Right renal cortex interstitium (tissue), 3 donors: ENCODE measurements at regions not wholly inside any gene's neighbourhood (a gene's known extent, or its start where the extent isn't known, plus 50 kb on each side); places are given as distances from the start of the nearest gene placed in this dataset.
"Not testable (repeated sequence)": the region's sequence is repeated elsewhere in the genome, so short reads cannot be mapped to it uniquely, and the experiment has no call there.

Experiments
- DNase-seq, 3 donors: peaks; one replicate each; pipeline ENCODE4 v3.0.0-alpha.2; 2013; ENCODE audit warnings: low read depth in 3 of 3, low spot score in 2 of 3

DNA sequence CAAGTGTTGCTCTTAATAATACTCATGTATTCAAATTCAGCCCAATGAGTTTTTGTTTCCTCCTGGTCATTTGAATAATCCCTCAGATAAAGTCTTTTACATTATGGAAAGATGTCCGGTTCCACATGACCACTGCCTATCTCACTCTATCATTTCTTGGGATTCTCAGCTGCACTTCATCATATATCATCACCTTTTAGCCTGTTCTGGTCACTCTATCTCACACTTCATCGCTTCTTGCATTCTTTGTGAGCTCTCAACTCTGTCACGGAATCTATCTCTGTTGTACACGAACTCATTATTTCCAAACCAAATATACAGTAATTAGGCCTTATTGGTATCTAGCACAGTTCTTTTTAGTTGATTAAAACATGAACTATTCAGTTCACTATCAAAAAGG lies 126.9 kb upstream of the HAND2 start:
- DNase-seq: no peak

DNA sequence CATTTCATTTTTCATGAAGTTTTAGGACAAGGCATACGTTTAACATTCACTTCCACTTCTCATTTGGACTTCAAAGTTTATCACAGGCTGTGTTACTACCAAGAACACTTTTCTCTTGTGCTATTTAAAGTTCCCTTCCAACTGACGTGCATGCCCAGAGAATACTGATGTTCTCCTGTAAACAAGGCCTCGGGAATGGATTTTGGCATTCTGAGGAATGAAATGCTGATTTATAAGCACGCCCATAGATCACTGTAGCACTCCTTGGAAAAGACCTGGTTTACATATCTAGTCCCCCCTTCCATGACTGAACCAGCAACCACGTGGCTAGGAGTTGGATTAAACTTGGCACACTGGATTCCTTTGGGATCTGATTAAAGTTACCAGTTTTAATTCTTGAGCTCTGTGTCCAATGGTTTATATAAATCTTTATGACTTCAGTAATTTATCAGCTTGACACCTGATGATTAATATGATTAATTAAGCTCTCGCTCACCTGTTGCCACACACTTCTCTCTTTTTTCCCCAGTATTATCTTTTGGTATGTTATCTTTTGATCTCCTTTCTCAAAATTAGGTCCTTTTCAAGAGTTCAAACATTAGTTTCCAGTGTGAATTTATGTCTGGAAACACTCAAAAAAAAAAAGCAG lies 122.4 kb upstream of the HAND2 start:
- no peak for DNase-seq

DNA sequence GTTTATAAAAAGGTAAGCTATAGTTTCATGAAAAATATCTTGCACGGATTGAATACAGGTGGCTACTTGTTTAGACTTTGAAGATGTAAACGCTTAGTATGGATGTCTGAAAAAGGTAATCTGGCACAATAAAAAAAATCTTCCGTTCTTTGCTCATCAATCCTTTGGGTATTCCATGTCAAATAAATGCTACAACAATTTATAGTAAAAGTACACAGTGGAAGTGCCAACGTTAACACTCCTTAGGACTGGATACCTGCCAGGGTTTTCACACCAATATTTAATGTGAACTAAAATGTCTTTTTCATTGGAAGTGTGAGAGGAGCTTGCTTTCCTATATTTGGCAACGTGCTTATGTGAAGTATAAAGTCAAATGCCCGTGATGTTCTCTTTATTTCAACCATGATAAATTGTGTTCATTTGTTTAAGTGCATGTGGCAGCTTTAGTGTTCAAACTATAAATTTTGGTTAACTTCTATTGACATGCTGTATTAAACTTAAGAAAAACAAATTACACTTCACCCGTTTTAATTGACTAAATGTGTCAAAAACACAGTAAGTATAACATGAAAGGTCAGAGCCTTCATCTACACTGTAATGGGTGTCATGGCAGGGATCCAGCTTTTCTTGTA lies 121.7 kb upstream of the HAND2 start:
- DNase-seq: no peak

DNA sequence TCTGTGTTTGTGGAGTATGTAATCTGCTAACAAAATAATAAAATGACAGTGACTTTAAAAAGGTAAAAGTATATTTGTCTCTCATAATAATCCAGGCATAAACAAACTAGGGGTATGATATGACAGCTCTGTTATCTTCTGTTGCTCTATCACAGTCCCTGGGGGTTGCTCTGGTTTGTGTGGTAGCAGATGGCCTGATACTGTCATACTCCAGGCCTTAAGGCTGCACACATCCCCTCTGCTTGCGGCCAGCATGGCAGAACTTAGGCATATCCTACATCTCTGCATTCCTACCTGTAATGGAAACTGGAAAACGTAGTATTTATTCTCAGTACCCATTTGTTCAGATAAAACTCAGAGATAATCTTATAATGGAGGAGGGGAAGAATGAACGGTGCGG lies 117.9 kb upstream of the HAND2 start:
- DNase-seq: no peak

DNA sequence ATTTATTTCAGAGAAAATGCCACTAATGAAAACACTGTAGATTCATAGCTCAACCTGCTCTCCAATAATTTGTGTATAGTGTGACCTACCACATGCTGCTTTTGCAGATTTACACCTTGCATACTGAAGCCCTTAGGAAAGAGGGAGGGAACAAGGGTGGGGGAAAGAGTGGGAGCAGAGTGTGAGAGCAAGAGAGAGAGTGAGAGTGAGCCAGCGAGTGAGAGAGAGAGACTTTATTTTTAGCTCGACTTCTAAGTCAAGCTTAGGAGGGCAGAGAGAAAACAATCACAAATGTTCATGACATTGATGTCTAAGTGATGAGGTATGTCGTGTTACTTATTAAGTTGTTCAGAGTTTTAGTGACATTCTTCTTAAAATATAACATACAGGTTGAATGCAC lies 112.5 kb upstream of the HAND2 start:
- DNase-seq: no peak

DNA sequence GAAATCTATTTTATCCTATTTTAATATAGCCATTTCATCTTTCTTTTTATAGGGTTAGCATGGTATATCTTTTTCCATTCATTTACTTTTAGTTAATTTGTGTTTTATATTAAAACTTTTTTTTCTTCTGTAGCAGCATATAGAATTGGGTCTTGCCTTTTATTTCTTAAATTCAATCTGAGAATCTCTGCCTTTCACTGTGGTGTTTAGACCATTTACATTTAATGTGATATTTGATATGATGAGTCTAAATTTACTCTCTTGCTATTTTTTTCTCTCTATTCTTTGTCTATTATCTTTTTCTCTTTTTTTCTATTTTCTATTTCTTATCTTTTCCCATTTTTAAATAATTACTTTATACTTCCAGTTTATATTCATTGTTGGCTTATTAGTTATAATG lies 105.4 kb upstream of the HAND2 start:
- DNase-seq: no peak

DNA sequence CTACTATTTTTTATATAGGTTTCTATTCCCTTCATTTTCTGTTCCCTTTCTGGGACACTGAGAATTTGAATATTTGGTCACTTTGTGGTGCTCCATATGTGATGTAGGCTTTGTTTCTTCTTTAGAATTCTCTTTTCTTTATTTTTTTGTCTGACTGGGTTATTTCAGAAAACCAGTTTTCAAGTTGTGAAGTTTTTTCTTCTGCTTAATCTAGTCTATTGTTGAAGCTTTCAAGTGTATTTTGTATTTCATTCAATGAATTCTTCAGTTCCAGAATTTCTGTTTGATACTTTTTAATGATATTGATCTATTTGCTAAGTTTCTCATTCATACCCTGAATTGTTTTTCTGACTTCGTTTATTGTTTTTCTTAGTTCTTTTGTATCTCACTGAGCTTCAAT lies 96.2 kb upstream of the HAND2 start:
- no peak for DNase-seq

DNA sequence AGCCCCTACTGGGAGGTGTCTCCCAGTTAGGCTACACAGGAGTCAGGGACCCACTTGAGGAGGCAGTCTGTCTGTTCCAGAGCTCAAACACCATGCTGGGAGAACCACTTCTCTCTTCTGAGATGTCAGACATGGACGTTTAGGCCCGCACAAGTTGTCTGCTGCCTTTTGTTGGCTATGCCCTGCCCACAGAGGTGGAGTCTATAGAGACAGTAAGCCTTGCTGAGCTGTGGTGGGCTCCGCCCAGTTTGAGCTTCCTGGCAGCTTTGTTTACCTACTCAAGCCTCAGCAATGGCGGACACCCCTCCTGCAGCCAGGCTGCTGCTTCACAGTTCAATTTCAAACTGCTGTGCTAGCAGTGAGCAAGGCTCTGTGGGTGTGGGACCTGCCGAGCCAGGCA lies 88.6 kb upstream of the HAND2 start:
- not testable (repeated sequence) for DNase-seq

DNA sequence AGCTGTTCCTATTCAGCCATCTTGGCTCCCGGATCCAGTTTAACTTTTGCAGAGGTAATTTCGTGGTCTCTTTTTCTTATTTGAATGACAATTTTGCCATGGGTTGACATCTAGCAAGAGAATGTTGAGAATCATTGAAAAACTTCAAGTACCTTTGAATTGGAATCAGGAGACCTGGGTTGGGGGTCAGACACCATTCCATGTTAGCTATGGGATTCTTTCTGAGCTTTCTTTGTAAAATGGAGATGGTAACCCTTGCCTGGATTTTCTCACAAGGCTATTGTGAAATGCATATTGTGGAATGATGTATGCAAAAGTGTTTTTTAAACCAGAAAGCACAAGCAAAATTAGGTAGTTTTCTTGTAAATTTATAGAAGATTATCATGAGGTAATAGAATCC lies 79.1 kb upstream of the HAND2 start:
- DNase-seq: no peak

DNA sequence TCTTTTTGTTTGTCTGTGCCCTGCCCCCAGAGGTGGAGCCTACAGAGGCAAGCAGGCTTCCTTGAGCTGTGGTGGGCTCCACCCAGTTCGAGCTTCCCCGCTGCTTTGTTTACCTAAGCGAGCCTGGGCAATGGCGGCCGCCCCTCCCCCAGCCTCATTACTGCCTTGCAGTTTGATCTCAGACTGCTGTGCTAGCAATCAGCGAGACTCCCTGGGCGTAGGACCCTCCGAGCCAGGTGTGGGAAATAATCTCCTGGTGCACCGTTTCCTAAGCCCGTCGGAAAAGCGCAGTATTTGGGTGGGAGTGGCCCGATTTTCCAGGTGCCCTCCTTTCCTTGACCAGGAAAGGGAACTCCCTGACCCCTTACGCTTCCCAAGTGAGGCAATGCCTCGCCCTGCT lies 78.6 kb upstream of the HAND2 start:
- not testable (repeated sequence) for DNase-seq

DNA sequence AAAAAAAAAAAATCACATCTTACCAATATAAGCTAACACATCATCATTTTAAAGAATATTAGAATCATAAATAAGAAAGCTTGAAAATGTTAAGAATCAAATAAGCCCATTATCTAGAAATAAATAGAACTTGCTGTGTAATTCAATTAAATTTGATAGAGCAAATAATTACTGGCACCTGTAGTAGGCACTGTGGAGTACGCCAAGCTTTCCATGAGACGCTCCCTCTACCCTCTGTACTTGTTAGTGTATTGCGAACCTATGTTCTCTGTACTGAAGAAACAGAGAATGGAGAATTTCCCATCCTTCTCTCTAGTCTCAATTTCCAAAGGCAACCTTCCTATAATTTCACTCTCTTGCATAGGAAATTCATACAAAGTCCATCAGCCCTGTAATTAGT lies 61.7 kb upstream of the HAND2 start:
- DNase-seq: no peak

DNA sequence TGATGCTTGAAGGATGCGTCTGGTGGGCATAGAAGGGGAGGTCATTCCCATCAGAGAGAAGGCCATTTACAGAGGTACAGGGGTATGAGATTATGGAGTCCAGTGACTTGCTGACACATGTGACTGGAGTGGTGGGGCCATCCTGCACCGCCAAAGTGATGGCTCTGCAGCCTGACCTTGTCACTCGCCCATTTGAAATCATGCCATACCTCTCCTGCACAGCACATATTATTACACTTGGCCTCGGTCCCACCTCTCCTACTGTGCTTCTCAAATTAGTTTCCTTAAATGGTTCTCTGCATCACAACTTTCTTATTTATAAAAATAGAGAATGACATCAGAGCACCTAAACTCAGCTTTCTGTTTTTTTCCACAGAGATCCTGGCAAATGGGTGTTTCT lies 60.7 kb upstream of the HAND2 start:
- DNase-seq: no peak

DNA sequence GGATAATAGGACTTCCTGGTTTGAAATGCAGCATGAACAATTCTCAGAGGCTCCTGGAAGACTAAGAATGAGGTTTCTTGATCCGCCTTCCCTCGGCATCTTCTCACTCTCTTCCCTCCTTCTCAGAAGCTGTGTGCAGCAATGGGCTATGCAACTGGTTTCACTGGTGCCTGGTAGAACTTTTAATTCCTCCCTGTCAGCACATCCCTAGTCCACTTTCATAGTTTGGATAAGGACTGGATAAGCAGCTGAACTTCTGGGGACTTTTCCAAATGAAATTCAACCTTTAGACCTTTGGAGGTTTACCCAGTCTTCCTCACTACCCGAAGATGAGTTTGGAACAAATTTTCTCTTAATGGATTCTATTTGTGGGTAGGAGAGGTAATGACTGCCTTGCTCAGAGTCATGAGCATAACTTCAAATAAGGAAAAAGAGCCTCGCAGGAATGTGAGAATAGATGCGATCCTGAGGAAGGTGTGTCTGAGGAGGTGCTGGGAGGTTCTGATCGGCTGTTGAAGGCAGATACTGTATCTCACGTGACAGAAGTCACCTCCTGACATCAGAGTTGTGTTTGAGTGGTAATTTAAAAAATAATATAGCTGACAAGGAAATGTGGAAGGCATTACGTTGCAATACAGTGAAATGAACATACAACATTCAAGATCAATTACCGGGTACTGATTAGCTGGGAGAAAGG lies 56.0 kb upstream of the HAND2 start:
- no peak for DNase-seq

DNA sequence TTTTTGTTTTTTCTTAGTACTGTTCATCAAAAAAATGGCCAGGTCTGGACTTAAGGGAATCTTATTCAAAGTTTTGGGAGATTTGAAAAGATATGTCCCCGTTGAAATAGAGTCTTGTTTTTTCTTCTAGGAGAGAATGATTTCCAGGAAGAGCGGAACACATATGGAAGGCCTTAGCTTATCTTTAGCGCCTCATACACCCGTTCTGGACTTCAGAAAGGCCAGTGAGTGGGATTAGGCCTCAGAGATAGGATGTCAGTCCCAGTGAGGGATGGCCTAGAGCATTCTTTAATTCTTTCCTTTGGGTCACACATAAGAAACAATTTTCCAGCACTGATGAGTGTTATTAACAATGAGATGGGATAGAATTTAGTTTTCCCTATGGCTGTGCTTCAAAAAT lies 54.5 kb upstream of the HAND2 start:
- DNase-seq: no peak
